ENCODE measurements at regions not wholly inside any gene's neighbourhood (a gene's known extent, or its start where the extent isn't known, plus 50 kb on each side); places are given as distances from the start of the nearest gene placed in this dataset.

DNA sequence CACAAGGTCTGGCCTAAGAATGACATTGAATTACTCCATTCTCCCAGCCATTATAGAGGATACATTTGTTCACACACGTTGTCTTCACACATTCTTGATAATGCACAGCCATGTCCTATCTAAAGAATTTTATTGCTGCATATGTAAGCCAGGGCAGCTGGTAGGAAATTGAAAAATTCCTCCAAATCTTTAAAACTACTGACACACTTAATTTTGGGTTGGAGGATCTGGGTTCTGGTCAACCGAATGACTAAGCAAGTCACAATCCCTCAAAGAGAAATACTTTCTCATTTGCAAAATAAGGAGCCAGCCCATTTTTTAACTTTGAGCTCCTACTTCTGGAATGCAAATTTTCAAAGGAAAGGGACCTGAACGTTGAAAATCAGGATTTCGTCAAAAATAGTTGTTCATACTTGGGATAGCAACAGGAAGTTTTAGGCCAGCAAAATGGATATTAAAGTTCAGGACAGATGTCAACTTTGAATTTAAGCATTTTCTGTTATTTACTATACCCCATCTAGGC, 638.3 kb downstream of the NTRK3 start:
- ATAC-seq (ENCODE audit: low FRiP score) (no peak), DNase-seq (ENCODE audit: low spot score) (no peak)
- TF ChIP-seq, protein P1, sequence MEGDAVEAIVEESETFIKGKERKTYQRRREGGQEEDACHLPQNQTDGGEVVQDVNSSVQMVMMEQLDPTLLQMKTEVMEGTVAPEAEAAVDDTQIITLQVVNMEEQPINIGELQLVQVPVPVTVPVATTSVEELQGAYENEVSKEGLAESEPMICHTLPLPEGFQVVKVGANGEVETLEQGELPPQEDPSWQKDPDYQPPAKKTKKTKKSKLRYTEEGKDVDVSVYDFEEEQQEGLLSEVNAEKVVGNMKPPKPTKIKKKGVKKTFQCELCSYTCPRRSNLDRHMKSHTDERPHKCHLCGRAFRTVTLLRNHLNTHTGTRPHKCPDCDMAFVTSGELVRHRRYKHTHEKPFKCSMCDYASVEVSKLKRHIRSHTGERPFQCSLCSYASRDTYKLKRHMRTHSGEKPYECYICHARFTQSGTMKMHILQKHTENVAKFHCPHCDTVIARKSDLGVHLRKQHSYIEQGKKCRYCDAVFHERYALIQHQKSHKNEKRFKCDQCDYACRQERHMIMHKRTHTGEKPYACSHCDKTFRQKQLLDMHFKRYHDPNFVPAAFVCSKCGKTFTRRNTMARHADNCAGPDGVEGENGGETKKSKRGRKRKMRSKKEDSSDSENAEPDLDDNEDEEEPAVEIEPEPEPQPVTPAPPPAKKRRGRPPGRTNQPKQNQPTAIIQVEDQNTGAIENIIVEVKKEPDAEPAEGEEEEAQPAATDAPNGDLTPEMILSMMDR (IDR thresholded peaks at IDR 0.05), result no peak

DNA sequence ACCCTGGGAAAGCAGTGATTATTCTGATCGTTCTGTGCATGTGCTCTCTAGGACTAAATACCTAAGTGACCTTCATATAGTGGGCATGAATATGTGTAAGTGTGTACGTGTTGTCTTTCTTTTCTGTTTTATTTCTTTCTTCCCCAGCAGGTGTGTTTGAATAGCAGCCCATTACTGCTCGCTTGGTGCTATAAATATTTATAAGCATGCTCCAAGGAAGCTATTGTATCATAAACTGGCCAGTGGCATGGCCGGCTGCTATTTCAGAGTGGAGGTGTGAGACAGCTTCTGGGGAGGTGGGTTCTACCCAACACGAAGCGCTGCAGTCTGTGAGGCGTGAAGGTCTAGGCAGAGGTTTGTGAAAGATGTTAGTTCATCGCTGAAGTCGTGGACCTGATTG, 641.8 kb downstream of the NTRK3 start:
- no peak for DNase-seq (ENCODE audit: low spot score)
- ATAC-seq (ENCODE audit: low FRiP score), result no peak
- TF ChIP-seq, protein P1 (IDR thresholded peaks at IDR 0.05), result no peak

DNA sequence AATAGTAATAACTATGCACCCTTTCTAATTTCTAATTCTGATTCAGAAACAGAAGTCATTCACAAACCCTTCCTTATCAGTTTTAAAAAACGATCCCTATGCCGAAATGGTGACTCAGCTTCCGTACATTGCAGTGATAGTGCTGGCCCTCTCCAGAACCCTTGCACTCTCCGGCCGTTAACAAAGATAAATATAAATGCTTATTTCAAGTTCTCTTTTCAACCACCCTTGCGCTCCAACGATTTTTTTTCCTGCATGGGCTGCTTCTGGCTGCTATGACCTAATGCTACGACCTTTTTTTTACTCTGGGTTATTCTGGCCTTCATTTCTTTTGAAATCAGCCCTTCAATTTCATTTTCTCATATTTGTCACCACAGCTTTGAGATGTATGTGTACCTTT, 646.2 kb downstream of the NTRK3 start:
- ATAC-seq (ENCODE audit: low FRiP score) (no peak), DNase-seq (ENCODE audit: low spot score) (no peak)
- TF ChIP-seq, protein P1 (IDR thresholded peaks at IDR 0.05), result no peak

DNA sequence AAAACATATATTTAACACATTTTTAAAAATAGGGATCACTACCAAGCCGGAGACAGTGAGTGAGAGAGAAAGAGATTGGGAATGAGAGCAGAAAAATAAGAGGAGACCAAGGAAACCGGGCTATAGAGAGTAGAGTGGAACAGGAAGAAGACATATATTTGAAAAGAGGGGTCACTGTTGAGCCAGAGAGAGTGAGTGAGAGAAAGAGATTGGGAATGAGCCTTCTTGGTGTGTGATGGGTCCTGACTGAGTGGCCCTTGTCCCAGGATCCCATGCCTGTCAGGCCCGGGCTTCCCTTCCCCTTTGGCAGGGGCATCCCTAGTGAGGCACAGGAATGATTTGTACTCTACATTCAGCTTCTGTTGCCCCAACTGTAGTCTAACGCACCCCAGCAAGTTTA, 646.6 kb downstream of the NTRK3 start:
- TF ChIP-seq, protein P1 (IDR thresholded peaks at IDR 0.05), result no peak
- no peak for ATAC-seq (ENCODE audit: low FRiP score)
- no peak for DNase-seq (ENCODE audit: low spot score)

DNA sequence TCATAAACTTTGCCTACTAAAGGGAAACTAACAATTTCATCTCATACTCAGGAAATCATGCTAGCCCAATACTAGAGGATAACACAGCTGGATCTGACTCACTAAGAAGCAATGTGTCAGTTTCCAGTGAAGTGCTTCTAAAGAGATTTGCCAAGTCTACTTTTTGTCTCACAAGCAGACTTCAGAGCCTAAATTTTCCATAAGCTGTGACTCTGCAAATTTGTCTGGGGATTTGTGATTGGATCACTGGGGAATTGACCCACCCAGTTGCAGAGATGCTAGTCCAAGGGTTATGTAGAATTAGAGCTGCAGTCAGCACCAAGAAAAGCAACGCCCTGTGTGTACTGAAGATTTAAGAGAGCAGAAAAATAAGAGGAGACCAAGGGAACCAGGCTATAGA, 647.1 kb downstream of the NTRK3 start:
- no peak for DNase-seq (ENCODE audit: low spot score)
- TF ChIP-seq, protein P1 (IDR thresholded peaks at IDR 0.05), result no peak
- ATAC-seq (ENCODE audit: low FRiP score), result peak; percentile 57

DNA sequence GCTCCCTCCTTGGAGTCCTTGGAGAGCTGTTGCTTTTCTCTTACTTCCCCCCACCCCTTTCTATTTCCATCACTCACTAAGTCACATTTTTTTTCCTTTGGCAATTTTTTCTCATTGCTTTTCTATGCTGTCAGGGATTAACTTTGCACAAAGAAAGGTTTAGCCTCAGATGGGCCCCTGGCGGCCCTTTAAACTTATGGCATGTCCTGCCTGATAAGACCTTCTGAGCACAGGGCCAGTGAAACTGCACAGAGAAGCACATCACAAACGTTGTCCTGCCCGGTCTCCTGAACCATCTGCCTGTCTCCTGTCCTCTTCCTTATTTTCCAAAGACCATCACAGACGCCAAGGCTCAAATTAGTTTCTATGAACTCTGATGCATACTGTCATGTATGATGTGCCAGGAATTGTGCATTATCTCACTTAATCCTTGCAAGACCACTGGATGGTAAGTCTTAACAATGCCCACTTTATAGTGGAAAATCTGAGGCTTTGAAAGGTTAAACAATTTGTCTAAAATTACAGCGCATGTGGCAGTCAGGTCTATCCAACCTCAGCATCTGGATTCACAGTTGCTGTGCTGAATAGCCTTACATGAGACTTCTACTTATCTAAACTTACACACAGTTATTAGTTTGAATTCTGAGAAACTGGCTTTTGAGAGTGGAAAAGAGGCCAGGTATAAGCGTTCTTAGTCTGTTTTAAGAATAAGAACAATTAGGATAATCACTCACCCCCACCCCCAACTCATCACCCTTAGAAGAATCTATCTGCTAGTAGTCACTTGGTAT, 648.1 kb downstream of the NTRK3 start:
- ATAC-seq (ENCODE audit: low FRiP score) (no peak), DNase-seq (ENCODE audit: low spot score) (no peak)
- TF ChIP-seq, protein P1 (IDR thresholded peaks at IDR 0.05), result no peak

DNA sequence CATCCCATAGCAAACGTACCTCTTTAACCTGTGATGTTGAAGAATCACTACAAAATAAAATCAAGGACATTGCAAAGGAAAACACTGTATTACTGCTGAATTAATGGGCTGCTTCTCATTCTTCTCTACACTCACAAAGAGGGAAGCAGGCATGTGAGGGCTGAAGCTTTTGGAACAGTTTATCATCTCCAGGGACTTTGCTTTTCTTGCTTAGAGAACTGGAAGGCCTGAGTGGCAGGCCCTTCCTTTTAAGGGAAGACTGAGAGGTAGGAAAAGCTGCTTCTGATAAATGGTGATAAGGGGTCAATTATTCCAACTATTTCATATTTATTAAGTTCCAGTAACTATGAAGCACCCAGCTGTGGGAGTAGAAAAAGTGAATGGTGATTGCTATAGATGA, 649.6 kb downstream of the NTRK3 start:
- DNase-seq (ENCODE audit: low spot score) (no peak), ATAC-seq (ENCODE audit: low FRiP score) (no peak)
- TF ChIP-seq, protein P1 (IDR thresholded peaks at IDR 0.05), result no peak

Data from omental fat pad (tissue), 3 donors.